ENCODE measurements at regions not wholly inside any gene's neighbourhood (a gene's known extent, or its start where the extent isn't known, plus 50 kb on each side); places are given as distances from the start of the nearest gene placed in this dataset.
A peak's percentile ranks its signal among the peaks of the same experiment; 100 is the strongest.

GRCh38 chr22:22384668-22385244 lies 123.8 kb downstream of the ZNF280B start:
- in situ Hi-C loops (cut with HindIII; ENCODE audit: low pct_unique_long_range_greater_than_20kb, low sequenced_read_pairs): no loop called here
- no peak for DNase-seq (ENCODE audit: low read depth)

- DNase-seq (ENCODE audit: low read depth): no peak
- in situ Hi-C loops (cut with HindIII; ENCODE audit: low pct_unique_long_range_greater_than_20kb, low sequenced_read_pairs): no loop called here
These were observed 121.7 kb downstream of the ZNF280B start for GRCh38 chr22:22386602-22387385.

GRCh38 chr22:22387386-22387736 lies 121.2 kb downstream of the ZNF280B start:
- no peak for DNase-seq (ENCODE audit: low read depth)
- in situ Hi-C loops (cut with HindIII; ENCODE audit: low pct_unique_long_range_greater_than_20kb, low sequenced_read_pairs): no loop called here

- in situ Hi-C loops (cut with HindIII; ENCODE audit: low pct_unique_long_range_greater_than_20kb, low sequenced_read_pairs): no loop called here
- DNase-seq (ENCODE audit: low read depth): no peak
These were observed 120.5 kb downstream of the ZNF280B start for GRCh38 chr22:22388090-22388489.

- in situ Hi-C loops (cut with HindIII; ENCODE audit: low pct_unique_long_range_greater_than_20kb, low sequenced_read_pairs): no loop called here
- DNase-seq (ENCODE audit: low read depth): no peak
These were observed 120.0 kb downstream of the ZNF280B start for GRCh38 chr22:22388494-22388893.

- DNase-seq (ENCODE audit: low read depth): no peak
- in situ Hi-C loops (cut with HindIII; ENCODE audit: low pct_unique_long_range_greater_than_20kb, low sequenced_read_pairs): no loop called here
These were observed 119.1 kb downstream of the ZNF280B start for GRCh38 chr22:22389467-22389866.

GRCh38 chr22:22390989-22391388 lies 117.6 kb downstream of the ZNF280B start:
- in situ Hi-C loops (cut with HindIII; ENCODE audit: low pct_unique_long_range_greater_than_20kb, low sequenced_read_pairs): no loop called here
- no peak for DNase-seq (ENCODE audit: low read depth)

GRCh38 chr22:22391543-22391942 lies 117.0 kb downstream of the ZNF280B start:
- in situ Hi-C loops (cut with HindIII; ENCODE audit: low pct_unique_long_range_greater_than_20kb, low sequenced_read_pairs): no loop called here
- no peak for DNase-seq (ENCODE audit: low read depth)

GRCh38 chr22:22392131-22392530 lies 116.4 kb downstream of the ZNF280B start:
- in situ Hi-C loops (cut with HindIII; ENCODE audit: low pct_unique_long_range_greater_than_20kb, low sequenced_read_pairs): no loop called here
- no peak for DNase-seq (ENCODE audit: low read depth)

GRCh38 chr22:22394591-22394990 lies 114.0 kb downstream of the ZNF280B start:
- in situ Hi-C loops (cut with HindIII; ENCODE audit: low pct_unique_long_range_greater_than_20kb, low sequenced_read_pairs): no loop called here
- no peak for DNase-seq (ENCODE audit: low read depth)

- in situ Hi-C loops (cut with HindIII; ENCODE audit: low pct_unique_long_range_greater_than_20kb, low sequenced_read_pairs): no loop called here
- DNase-seq (ENCODE audit: low read depth): no peak
These were observed 113.3 kb downstream of the ZNF280B start for GRCh38 chr22:22395245-22395644.

GRCh38 chr22:22396741-22397291 lies 111.7 kb downstream of the ZNF280B start:
- in situ Hi-C loops (cut with HindIII; ENCODE audit: low pct_unique_long_range_greater_than_20kb, low sequenced_read_pairs): no loop called here
- DNase-seq (ENCODE audit: low read depth): no peak

- DNase-seq (ENCODE audit: low read depth): peak; percentile 65
- in situ Hi-C loops (cut with HindIII; ENCODE audit: low pct_unique_long_range_greater_than_20kb, low sequenced_read_pairs): no loop called here
These were observed 111.2 kb downstream of the ZNF280B start for GRCh38 chr22:22397292-22397870.

- no peak for DNase-seq (ENCODE audit: low read depth)
- in situ Hi-C loops (cut with HindIII; ENCODE audit: low pct_unique_long_range_greater_than_20kb, low sequenced_read_pairs): no loop called here
These were observed 110.5 kb downstream of the ZNF280B start for GRCh38 chr22:22397875-22398524.

GRCh38 chr22:22398530-22399327 lies 109.8 kb downstream of the ZNF280B start:
- no peak for DNase-seq (ENCODE audit: low read depth)
- in situ Hi-C loops (cut with HindIII; ENCODE audit: low pct_unique_long_range_greater_than_20kb, low sequenced_read_pairs): no loop called here

GRCh38 chr22:22400099-22400498 lies 108.4 kb downstream of the ZNF280B start:
- DNase-seq (ENCODE audit: low read depth): no peak
- in situ Hi-C loops (cut with HindIII; ENCODE audit: low pct_unique_long_range_greater_than_20kb, low sequenced_read_pairs): no loop called here

GRCh38 chr22:22400964-22401363 lies 107.6 kb downstream of the ZNF280B start:
- no peak for DNase-seq (ENCODE audit: low read depth)
- in situ Hi-C loops (cut with HindIII; ENCODE audit: low pct_unique_long_range_greater_than_20kb, low sequenced_read_pairs): no loop called here

GRCh38 chr22:22401381-22401780 lies 107.2 kb downstream of the ZNF280B start:
- DNase-seq (ENCODE audit: low read depth): no peak
- in situ Hi-C loops (cut with HindIII; ENCODE audit: low pct_unique_long_range_greater_than_20kb, low sequenced_read_pairs): no loop called here
